Transverse colon (tissue), 4 donors: ENCODE measurements at regions not wholly inside any gene's neighbourhood (a gene's known extent, or its start where the extent isn't known, plus 50 kb on each side); places are given as distances from the start of the nearest gene placed in this dataset.

Source experiments
- DNase-seq: peaks from one replicate; pipeline ENCODE4 v3.0.0-alpha.2; 2019
- H3K27ac ChIP-seq, 4 donors: fragments of 200-600 bp; sonication (generic); 2 replicates each; pipeline ENCODE4 v1.5.1; 2016 to 2018; ENCODE audit warnings: inconsistent platforms in 4 of 4
- H3K27me3 ChIP-seq: fragments of 200-600 bp; sonication (generic); 2 replicates; pipeline ENCODE4 v1.5.1; 2017; ENCODE audit warnings: inconsistent platforms
- H3K36me3 ChIP-seq, 4 donors: fragments of 200-600 bp; sonication (generic); 2 replicates each; pipeline ENCODE4 v1.5.1; 2017 to 2019; ENCODE audit warnings: inconsistent platforms in 4 of 4
- H3K4me1 ChIP-seq, 4 donors: fragments of 200-600 bp; sonication (generic); 2 replicates each; pipeline ENCODE4 v1.5.1; 2017 to 2020; ENCODE audit warnings: inconsistent platforms in 4 of 4
- H3K4me3 ChIP-seq, 4 donors: fragments of 200-600 bp; sonication (generic); 1 replicate in 1 of 4; 2 replicates in 3 of 4; pipeline versions ENCODE4 v1.5.1 to v1.6.1; 2017 to 2019; ENCODE audit warnings: inconsistent platforms in 4 of 4
- H3K9me3 ChIP-seq, 2 donors: fragments of 200-600 bp; sonication (generic); 2 replicates each; pipeline ENCODE4 v1.5.1; 2017 to 2019; ENCODE audit warnings: inconsistent platforms in 2 of 2
- CTCF ChIP-seq, 5 experiments: fragments of 200-600 bp in 3 of 5; fragments of 450-650 bp in 2 of 5; sonication (generic) in 3 of 5; IDR thresholded peaks; 1 replicate in 2 of 5; 2 replicates in 3 of 5; pipeline ENCODE4 v1.5.1; 2016 to 2017; ENCODE audit warnings: antibody characterized with exemption in 5 of 5, inconsistent platforms in 3 of 5, mild to moderate bottlenecking in 2 of 5, moderate library complexity in 1 of 5
- EP300 ChIP-seq: sonication (generic); formaldehyde crosslinking; IDR thresholded peaks from one replicate; pipeline ENCODE4 v1.6.1; 2017; ENCODE audit warnings: antibody characterized with exemption, low read depth
- POLR2A ChIP-seq: fragments of 450-650 bp; IDR thresholded peaks from one replicate; pipeline ENCODE4 v1.6.1; 2016; ENCODE audit warnings: antibody characterized with exemption, mild to moderate bottlenecking, moderate library complexity
- POLR2AphosphoS5 ChIP-seq, 3 donors: sonication (generic); formaldehyde crosslinking; IDR thresholded peaks; one replicate each; pipeline ENCODE4 v1.6.1; 2016; ENCODE audit warnings: antibody characterized with exemption in 3 of 3
- WGBS, 2 donors: methylation state at CpG; one replicate each; pipeline ENCODE4 v1.1.5; 2018; ENCODE audit warnings: low coverage in 1 of 2; 5-methylcytosine and 5-hydroxymethylcytosine counted together
- in situ Hi-C, 4 donors: fragments of 200-750 bp; cut with MboI; loops; one replicate each; pipeline versions ENCODE4 v1.15.0 to v1.15.1; 2017; ENCODE audit warnings: low sequenced_read_pairs in 3 of 4, low pct_ligation_motif_present in 1 of 4, low pct_unique_long_range_greater_than_20kb in 1 of 4
- intact Hi-C: fragments of 100-400 bp; cut with DNase I; formaldehyde crosslinking; loops from one replicate; pipeline ENCODE4 v1.15.1; 2023; ENCODE audit warnings: low total_unique reads

DNA sequence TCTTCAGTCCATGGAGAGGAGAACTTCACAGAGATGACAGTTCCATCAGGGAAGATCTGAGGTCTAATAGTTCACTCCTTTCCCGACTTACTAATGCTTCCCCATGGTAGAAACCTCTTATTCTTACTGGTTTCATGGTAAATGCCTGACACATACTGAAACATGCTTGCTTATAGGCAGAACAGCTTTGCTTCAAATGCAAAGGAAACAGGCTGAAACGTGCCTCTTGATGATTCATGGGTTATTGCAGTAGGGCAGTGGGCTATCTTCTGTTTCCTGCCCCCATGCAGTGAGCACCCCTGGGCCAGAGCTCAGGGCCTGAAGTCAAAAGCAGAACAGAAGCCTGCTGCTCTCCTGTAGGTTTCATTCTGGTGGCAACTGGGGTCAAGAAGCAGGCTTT lies 223.5 kb downstream of the RDH14 start:
- H3K4me1 ChIP-seq: no peaks in the 10 kb centered on the region
- DNase-seq: no peak
- intact Hi-C loops (no loop called here), in situ Hi-C loops (no loop called here)
- 34 to 41% methylated on average over 2 of the region's 2 CpGs for WGBS, 2 donors
- no peaks in the 10 kb centered on the region for H3K27me3 ChIP-seq
- no peak for TF ChIP-seq EP300
- no peaks in the 10 kb centered on the region for H3K9me3 ChIP-seq
- H3K36me3 ChIP-seq: no peaks in the 10 kb centered on the region
- no peak overlapping the region for H3K4me3 ChIP-seq
- no peak overlapping the region for H3K27ac ChIP-seq

DNA sequence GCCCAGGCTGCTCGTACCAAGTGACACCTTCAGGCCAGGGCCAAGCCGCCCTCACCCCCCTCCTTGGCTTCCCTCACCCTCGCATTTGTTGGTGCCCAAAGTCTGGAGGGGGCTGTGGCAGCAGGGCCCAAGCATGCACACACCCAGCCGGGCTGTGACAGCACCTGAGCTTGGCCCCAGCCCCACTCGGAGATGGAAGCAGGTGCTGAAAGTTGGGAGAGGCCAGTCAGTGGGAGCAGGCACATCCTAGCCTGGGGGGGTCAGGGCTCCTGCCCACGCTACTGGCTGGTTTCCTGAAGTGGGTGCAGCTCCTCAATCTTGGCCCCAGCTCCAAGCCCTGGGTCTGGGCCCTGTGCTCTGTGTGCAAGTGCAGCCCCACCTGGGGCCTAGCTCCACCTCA lies 228.0 kb downstream of the RDH14 start:
- H3K9me3 ChIP-seq: no peaks in the 10 kb centered on the region
- intact Hi-C loops: no loop called here
- no peaks in the 10 kb centered on the region for H3K27me3 ChIP-seq
- no peak for DNase-seq
- WGBS, 2 donors: 93% methylated on average over 6 of the region's 6 CpGs; no CpG with 5 or more reads in 1 of the 2 donors
- no peak overlapping the region for H3K4me3 ChIP-seq
- in situ Hi-C loops: no loop called here
- H3K4me1 ChIP-seq: no peaks in the 10 kb centered on the region
- no peaks in the 10 kb centered on the region for H3K36me3 ChIP-seq
- no peak overlapping the region for H3K27ac ChIP-seq
- no peak for TF ChIP-seq POLR2A
- TF ChIP-seq EP300: no peak
- TF ChIP-seq POLR2AphosphoS5 (IDR thresholded peaks at IDR 0.05): no peak
- TF ChIP-seq CTCF (IDR thresholded peaks at IDR 0.05): no peak

GRCh38 chr2:18325118-18325517 lies 235.3 kb downstream of the RDH14 start:
- H3K27me3 ChIP-seq: no peaks in the 10 kb centered on the region
- no peak overlapping the region for H3K4me3 ChIP-seq
- H3K27ac ChIP-seq: no peak overlapping the region
- 54 to 60% methylated on average over 5 of the region's 5 CpGs for WGBS, 2 donors
- no peak for DNase-seq
- no peaks in the 10 kb centered on the region for H3K36me3 ChIP-seq
- in situ Hi-C loops: no loop called here
- TF ChIP-seq CTCF (IDR thresholded peaks at IDR 0.05) (no peak), EP300 (no peak), POLR2AphosphoS5 (IDR thresholded peaks at IDR 0.05) (no peak), POLR2A (no peak)
- H3K9me3 ChIP-seq: no peaks in the 10 kb centered on the region
- H3K4me1 ChIP-seq: no peaks in the 10 kb centered on the region
- intact Hi-C loops: no loop called here

DNA sequence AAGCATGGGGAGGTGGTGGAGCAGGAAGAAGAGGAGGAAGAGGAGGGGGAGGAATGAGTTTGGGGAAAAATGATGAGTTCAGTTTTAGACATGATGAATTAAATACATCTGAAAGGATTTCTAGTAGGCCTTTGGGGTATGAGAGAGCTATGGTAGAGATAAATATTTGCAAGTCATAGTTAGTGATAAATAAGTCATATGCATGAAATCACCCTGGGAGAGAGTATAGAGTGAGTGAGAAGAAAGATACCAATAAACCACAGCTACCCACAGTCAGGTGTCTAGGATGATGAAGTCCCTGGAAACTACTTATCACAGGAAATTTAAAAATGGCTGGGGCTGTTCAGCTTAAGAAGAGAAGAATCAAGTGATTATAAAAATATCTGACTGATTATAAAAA lies 240.5 kb downstream of the RDH14 start:
- Histone ChIP-seq H3K27me3 (no peaks in the 10 kb centered on the region), H3K36me3 (no peaks in the 10 kb centered on the region), H3K4me3 (no peak overlapping the region), H3K9me3 (no peaks in the 10 kb centered on the region), H3K4me1 (no peaks in the 10 kb centered on the region), H3K27ac (no peak overlapping the region)
- in situ Hi-C loops (no loop called here), intact Hi-C loops (no loop called here)
- no peak for DNase-seq
- TF ChIP-seq POLR2A (no peak), POLR2AphosphoS5 (IDR thresholded peaks at IDR 0.05) (no peak), CTCF (IDR thresholded peaks at IDR 0.05) (no peak), EP300 (no peak)

- DNase-seq: no peak
- H3K4me1 ChIP-seq: no peaks in the 10 kb centered on the region
- H3K27ac ChIP-seq: no peak overlapping the region
- no peak for TF ChIP-seq POLR2AphosphoS5 (IDR thresholded peaks at IDR 0.05)
- TF ChIP-seq POLR2A: no peak
- TF ChIP-seq EP300: no peak
- no peak for TF ChIP-seq CTCF (IDR thresholded peaks at IDR 0.05)
- in situ Hi-C loops (no loop called here), intact Hi-C loops (no loop called here)
- H3K27me3 ChIP-seq: no peaks in the 10 kb centered on the region
- no peaks in the 10 kb centered on the region for H3K36me3 ChIP-seq
- no peaks in the 10 kb centered on the region for H3K9me3 ChIP-seq
- H3K4me3 ChIP-seq: no peak overlapping the region
- WGBS, 2 donors: 47 to 55% methylated on average over 2 of the region's 2 CpGs
These were observed 243.4 kb downstream of the RDH14 start for GRCh38 chr2:18317017-18317416.
